Adrenal gland (tissue), 9 donors: ENCODE measurements at regions not wholly inside any gene's neighbourhood (a gene's known extent, or its start where the extent isn't known, plus 50 kb on each side); places are given as distances from the start of the nearest gene placed in this dataset.

ENCODE experiments used
- DNase-seq, 7 donors: peaks; one replicate each; pipeline ENCODE4 v3.0.0-alpha.2; 2019 to 2020
- H3K27ac ChIP-seq, 5 donors: fragments of 200-600 bp; sonication (generic) in 4 of 5; 1 replicate in 3 of 5; 2 replicates in 2 of 5; pipeline versions ENCODE4 v1.5.1 to v1.8.0; 2016 to 2020; ENCODE audit warnings: mild to moderate bottlenecking in 1 of 5
- H3K27me3 ChIP-seq: fragments of 200-600 bp; 2 replicates; pipeline ENCODE4 v1.8.0; 2021
- H3K36me3 ChIP-seq, 2 donors: fragments of 200-600 bp; replicated peaks in 1 of 2; 1 replicate in 1 of 2; 2 replicates in 1 of 2; pipeline versions ENCODE4 v1.5.1 to v1.8.0; 2018 to 2022
- H3K4me1 ChIP-seq, 2 donors: fragments of 200-600 bp; replicated peaks in 1 of 2; 1 replicate in 1 of 2; 2 replicates in 1 of 2; pipeline versions ENCODE4 v1.5.1 to v1.8.0; 2018 to 2021
- H3K4me3 ChIP-seq, 4 donors: fragments of 200-600 bp; sonication (generic) in 3 of 4; one replicate each; pipeline ENCODE4 v1.5.1; 2016 to 2018
- H3K9me3 ChIP-seq, 3 donors: fragments of 200-600 bp; sonication (generic) in 1 of 3; replicated peaks in 1 of 3; 1 replicate in 2 of 3; 2 replicates in 1 of 3; pipeline versions ENCODE4 v1.5.1 to v1.8.0; 2016 to 2021
- POLR2A ChIP-seq, 2 donors: fragments of 450-650 bp; IDR thresholded peaks; one replicate each; pipeline ENCODE4 v1.6.1; 2017; ENCODE audit warnings: antibody characterized with exemption in 2 of 2, mild to moderate bottlenecking in 2 of 2, moderate library complexity in 1 of 2
- WGBS, 4 donors: extraction: QIAGEN DNeasy Blood & Tissue Kit in 2 of 4; methylation state at CpG; one replicate each; pipeline versions ENCODE4 v1.1.5 to v1.1.7; 2013 to 2017; 5-methylcytosine and 5-hydroxymethylcytosine counted together
- intact Hi-C, 2 donors: fragments of 100-400 bp; cut with DNase I; formaldehyde crosslinking; loops; one replicate each; pipeline versions ENCODE4 v1.14.1 to v1.15.0; 2022 to 2023
- TF ChIP-seq, protein P1 (sequence below), 6 experiments: fragments of 450-650 bp in 4 of 6; fragments of 200-600 bp in 2 of 6; sonication (generic) in 1 of 6; IDR thresholded peaks; 1 replicate in 5 of 6; 2 replicates in 1 of 6; pipeline versions ENCODE4 v1.5.1 to v1.8.0; 2016 to 2021; ENCODE audit warnings: antibody characterized with exemption in 6 of 6, mild to moderate bottlenecking in 2 of 6, moderate library complexity in 1 of 6
- donor health status: healthy with polysubstance abuse.
- donor health status: Bipolar disorder and iron deficiency.
- donor health status: DM: yes; HTN: yes; CAD: no.
- donor health status: DM: no; HTN: no; CAD: no.
- donor health status: DM: no; HTN: no; CAD: no.

DNA sequence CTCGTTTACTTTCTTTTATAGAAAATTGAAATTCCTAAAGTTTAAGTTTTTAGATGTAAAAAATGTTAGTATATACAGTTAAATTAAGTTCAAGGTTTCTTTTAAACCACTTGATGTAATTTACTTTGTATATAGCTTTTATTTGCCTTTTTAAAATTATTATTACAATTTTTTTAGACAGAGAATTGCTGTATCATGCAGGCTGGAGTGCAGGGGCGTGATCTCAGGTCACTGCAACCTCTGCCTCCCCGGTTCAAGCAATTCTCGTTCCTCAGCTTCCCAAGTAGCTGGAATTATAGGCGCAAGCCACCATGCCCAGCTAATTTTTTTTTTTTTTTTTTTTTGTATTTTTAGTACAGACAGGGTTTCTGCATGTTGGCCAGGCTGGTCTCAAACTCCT lies 75.0 kb downstream of the KCNRG start:
- H3K9me3 ChIP-seq: no peaks in the 10 kb centered on the region
- no peaks in the 10 kb centered on the region for H3K27me3 ChIP-seq
- peaks cover 0 to 3% of the 10 kb centered on the region in 2 donors for H3K4me1 ChIP-seq
- H3K27ac ChIP-seq: no peak overlapping the region
- 94 to 97% (median 96%) methylated on average over 5 of the region's 5 CpGs for WGBS, 4 donors
- no peaks in the 10 kb centered on the region for H3K36me3 ChIP-seq
- no peak overlapping the region for H3K4me3 ChIP-seq
- TF ChIP-seq, protein P1, sequence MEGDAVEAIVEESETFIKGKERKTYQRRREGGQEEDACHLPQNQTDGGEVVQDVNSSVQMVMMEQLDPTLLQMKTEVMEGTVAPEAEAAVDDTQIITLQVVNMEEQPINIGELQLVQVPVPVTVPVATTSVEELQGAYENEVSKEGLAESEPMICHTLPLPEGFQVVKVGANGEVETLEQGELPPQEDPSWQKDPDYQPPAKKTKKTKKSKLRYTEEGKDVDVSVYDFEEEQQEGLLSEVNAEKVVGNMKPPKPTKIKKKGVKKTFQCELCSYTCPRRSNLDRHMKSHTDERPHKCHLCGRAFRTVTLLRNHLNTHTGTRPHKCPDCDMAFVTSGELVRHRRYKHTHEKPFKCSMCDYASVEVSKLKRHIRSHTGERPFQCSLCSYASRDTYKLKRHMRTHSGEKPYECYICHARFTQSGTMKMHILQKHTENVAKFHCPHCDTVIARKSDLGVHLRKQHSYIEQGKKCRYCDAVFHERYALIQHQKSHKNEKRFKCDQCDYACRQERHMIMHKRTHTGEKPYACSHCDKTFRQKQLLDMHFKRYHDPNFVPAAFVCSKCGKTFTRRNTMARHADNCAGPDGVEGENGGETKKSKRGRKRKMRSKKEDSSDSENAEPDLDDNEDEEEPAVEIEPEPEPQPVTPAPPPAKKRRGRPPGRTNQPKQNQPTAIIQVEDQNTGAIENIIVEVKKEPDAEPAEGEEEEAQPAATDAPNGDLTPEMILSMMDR (IDR thresholded peaks at IDR 0.05): no peak
- DNase-seq: no peak
- intact Hi-C loops: no loop called here

DNA sequence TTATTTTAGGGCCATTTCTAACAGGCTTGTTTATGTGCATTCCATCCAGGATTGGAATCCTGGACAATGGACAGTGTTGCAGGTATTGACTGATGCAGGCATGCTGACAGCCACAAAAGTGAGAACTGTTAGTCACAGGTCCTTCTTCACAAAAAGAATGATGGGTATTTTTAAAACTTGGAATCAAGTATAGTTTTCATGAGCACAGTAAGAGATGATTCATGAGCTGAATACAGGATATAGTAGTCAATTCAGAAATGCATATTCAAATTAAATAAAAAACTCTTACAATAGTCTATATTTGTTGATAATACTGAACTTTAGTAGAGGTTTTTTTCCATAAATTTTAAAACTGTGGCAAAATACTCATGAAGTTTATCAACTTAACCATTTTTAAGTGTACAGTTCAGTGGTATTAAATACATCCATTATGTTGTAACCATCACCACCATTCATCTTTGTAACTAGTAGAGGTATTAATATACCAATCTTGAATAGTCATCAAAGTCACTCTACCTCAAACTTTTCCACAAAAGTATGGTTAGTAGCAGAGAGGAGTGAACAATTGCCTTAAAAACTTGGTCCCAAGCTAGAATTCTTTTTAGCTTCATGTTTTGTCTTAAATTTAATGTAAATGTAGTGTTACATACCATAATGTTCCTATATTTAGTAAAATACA lies 79.5 kb downstream of the KCNRG start:
- Histone ChIP-seq H3K4me1 (no peaks in the 10 kb centered on the region), H3K36me3 (no peaks in the 10 kb centered on the region), H3K27ac (no peak overlapping the region), H3K9me3 (peaks cover 0 to 7% (median 0%) of the 10 kb centered on the region in 3 donors), H3K27me3 (no peaks in the 10 kb centered on the region), H3K4me3 (no peak overlapping the region)
- TF ChIP-seq, protein P1 (IDR thresholded peaks at IDR 0.05): no peak
- TF ChIP-seq POLR2A (IDR thresholded peaks at IDR 0.05): no peak
- no peak for DNase-seq
- intact Hi-C loops: no loop called here

DNA sequence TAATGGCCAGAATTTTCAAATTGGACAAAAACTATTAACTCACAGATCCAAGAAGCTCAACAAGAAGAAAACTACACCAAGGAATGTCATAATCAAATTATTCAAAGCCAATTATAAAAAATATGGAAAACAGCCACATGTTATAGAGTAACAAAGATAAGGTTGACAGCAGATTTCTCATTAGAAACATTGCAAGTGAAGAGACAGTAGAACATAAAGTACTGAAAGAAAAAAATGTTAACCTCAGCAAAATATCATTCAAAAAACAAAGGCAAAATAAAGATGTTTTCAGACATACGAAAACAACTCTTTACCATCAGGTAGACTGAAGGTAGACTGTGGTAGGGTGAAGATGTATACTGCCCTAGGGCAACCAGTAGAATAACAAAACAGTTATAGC lies 83.4 kb downstream of the KCNRG start:
- TF ChIP-seq POLR2A (IDR thresholded peaks at IDR 0.05): no peak
- WGBS, 4 donors: 93 to 100% (median 97%) methylated on average over 1 of the region's 1 CpG
- no peak overlapping the region for H3K27ac ChIP-seq
- no peaks in the 10 kb centered on the region for H3K27me3 ChIP-seq
- intact Hi-C loops: no loop called here
- no peak overlapping the region for H3K4me3 ChIP-seq
- no peaks in the 10 kb centered on the region for H3K36me3 ChIP-seq
- no peaks in the 10 kb centered on the region for H3K4me1 ChIP-seq
- DNase-seq: no peak
- peaks cover 0 to 7% (median 0%) of the 10 kb centered on the region in 3 donors for H3K9me3 ChIP-seq

DNA sequence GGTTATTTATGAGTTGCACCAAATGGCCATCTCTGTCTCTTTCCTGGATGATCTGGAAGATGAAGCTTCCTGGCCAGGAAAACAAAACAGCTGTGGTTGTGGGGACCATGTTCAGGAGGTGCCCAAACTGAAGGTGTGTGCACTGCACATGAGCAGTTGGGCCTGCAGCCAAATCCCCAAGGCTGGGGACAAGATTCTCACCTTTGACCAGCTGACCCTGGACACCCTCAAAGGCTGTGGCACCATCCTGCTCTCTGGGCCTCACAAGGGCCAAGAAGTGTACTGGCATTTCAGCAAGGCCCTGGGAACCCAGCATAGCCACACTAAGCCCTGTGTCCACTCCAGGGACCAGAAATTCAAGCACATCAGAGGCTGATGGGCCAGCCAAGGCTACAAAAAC lies 84.2 kb downstream of the KCNRG start:
- TF ChIP-seq, protein P1 (IDR thresholded peaks at IDR 0.05): no peak
- no peak for TF ChIP-seq POLR2A (IDR thresholded peaks at IDR 0.05)
- intact Hi-C loops: no loop called here
- H3K4me1 ChIP-seq: no peaks in the 10 kb centered on the region

DNA sequence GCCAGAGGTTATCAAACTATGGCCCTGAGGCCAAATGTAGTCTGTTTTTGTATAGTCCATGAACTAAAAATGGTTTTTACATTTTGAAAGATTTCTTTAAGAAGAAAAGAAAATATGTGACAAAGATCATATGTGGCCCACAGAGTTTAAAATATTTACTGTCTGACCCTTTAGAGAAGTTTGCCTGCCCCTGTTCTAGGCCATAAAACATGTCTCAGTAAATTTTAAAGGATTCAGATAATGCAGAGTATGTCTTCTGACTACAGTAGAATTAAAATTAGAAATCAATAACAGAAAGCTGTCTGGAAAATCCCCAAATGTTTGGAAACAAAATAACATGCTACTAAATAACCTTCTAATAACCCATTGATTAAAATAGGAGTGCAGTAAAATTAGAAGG lies 86.3 kb downstream of the KCNRG start:
- DNase-seq: no peak
- intact Hi-C loops: no loop called here
- no peak overlapping the region for H3K4me3 ChIP-seq
- TF ChIP-seq, protein P1 (IDR thresholded peaks at IDR 0.05): no peak
- no peak for TF ChIP-seq POLR2A (IDR thresholded peaks at IDR 0.05)
- no peaks in the 10 kb centered on the region for H3K36me3 ChIP-seq
- no peaks in the 10 kb centered on the region for H3K27me3 ChIP-seq
- no peak overlapping the region for H3K27ac ChIP-seq
- H3K4me1 ChIP-seq: peaks cover 0 to 4% of the 10 kb centered on the region in 2 donors
- H3K9me3 ChIP-seq: peaks cover 0 to 7% (median 0%) of the 10 kb centered on the region in 3 donors

More for the DNA sequence above, 84.2 kb downstream of the KCNRG start:
- Histone ChIP-seq H3K27ac (no peak overlapping the region), H3K36me3 (no peaks in the 10 kb centered on the region), H3K4me3 (no peak overlapping the region), H3K9me3 (peaks cover 0 to 7% (median 0%) of the 10 kb centered on the region in 3 donors), H3K27me3 (no peaks in the 10 kb centered on the region)
- DNase-seq: no peak
